HPDE6-E6E7 (cell line): ENCODE measurements at regions not wholly inside any gene's neighbourhood (a gene's known extent, or its start where the extent isn't known, plus 50 kb on each side); places are given as distances from the start of the nearest gene placed in this dataset.
"Not testable (repeated sequence)": the region's sequence is repeated elsewhere in the genome, so short reads cannot be mapped to it uniquely, and the experiment has no call there.

Experiments
- DNase-seq: peaks from one replicate; pipeline ENCODE4 v3.0.0; 2011; ENCODE audit warnings: missing footprints; ENCODE audit errors: extremely low spot score

DNA sequence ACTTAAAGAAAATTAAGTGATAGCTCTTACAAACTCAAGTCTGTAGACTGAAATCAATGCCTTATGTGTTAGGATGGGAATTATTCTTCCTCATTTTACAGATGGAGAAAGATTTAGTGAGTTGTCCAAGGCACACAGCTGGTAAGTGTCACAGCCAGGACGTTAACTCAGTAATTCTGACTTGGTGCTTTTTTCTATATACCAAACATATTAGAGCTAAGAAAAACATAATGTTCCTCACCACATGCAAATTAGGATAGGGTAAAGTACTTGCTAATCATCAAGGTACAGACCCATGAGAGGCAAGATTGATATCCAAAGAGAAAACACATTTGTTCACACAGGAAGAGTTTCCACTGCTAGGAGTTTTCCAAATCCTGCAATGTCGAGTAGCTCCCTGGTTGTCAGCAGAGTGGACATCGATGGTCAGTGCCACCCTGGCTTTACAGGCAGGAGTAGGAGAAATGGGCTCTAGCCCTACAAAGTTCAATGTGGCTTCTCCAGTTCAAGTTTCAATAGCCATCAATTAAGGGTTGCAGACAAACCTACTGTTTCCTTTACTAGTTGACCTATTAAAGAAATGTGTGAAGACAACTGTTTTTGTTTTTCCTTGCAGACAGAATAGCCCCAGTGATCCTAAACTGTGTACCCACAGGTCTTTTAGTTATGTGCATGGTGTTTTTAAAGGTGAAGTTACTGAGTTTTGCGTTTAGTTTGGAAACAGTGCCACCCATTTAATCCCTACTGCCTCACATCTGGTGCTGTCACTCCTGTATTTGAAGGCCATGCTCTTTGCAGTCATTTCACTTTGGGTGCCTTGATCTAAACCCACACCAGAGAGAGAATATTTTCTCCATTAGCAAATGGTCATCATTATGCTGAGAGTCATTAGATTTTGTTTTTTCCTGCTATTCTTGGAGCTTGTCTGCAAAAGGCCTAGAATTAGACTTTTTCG lies 460.8 kb upstream of the SMARCA2 start:
- DNase-seq: no peak

DNA sequence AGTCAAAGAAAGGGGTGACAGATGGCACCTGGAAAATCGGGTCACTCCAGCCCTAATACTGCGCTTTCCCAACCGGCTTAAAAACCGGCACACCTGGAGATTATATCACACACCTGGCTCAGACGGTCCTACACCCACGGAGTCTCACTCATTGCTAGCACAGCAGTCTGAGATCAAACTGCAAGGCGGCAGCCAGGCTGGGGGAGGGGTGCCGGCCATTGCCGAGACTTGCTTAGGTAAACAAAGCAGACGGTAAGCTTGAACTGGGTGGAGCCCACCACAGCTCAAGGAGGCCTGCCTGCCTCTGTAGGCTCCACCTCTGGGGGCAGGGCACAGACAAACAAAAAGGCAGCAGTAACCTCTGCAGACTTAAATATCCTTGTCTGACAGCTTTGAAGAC lies 456.5 kb upstream of the SMARCA2 start:
- DNase-seq: not testable (repeated sequence)

- no peak for DNase-seq
Measured at GRCh38 chr9:1575939-1576338, 439.2 kb upstream of the SMARCA2 start.

- no peak for DNase-seq
Measured at GRCh38 chr9:1580215-1580614, 434.9 kb upstream of the SMARCA2 start.

GRCh38 chr9:1581926-1582325 lies 433.2 kb upstream of the SMARCA2 start:
- no peak for DNase-seq

DNA sequence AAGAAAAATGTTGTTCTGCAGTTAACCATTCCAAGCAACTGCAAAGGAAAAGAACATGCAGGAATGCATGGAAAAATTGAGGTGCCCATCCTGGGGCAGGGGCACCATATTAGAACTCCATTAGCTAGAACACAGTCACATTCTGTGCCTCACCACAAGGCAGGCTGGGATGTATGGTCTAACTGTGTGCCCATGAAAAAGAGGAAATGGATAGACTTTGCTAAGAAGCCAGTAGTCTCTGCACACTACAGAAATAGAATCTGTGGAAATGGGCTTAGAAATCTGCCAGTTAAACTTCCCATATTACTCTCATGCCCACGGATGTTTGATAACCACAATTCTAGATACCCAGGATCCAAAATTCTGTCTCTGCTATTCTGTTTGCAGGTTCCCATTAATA lies 423.8 kb upstream of the SMARCA2 start:
- DNase-seq: no peak

DNA sequence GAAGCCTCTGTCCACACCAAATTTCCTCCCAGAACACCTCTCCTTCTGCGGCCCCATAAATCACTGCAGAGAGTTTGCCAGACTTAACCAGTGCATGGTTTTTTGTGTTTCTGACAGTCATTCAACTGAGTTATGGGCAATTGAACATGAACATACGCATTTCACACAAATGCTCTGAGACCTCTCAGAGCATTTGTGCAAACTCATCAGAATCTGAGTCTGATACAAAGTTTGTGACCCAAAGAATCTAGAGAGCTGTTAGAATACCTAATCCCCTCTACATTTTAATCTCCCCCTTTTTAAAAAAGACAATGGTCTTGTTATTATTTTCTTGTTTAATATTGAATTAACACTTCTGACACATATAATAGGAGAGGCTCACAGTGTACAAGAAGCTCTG lies 416.9 kb upstream of the SMARCA2 start:
- no peak for DNase-seq

DNA sequence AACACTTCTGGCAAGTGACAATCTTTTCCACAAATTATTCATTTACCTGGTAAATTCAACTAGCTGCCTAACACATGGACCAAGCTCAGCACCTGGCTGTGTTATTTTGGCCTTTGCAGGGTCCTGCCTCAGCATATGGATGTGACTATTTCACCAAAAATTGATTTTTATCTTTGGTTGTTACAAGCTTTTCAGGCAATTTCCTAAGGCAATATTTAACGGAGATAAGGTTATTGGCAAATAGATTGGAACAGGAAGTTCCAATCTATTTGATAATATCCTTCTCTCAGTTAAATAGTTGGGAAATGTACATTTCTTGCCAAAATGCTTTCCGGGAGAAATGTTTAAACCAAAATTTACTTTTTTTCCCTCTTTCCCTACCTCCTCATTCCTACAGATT lies 415.2 kb upstream of the SMARCA2 start:
- no peak for DNase-seq

DNA sequence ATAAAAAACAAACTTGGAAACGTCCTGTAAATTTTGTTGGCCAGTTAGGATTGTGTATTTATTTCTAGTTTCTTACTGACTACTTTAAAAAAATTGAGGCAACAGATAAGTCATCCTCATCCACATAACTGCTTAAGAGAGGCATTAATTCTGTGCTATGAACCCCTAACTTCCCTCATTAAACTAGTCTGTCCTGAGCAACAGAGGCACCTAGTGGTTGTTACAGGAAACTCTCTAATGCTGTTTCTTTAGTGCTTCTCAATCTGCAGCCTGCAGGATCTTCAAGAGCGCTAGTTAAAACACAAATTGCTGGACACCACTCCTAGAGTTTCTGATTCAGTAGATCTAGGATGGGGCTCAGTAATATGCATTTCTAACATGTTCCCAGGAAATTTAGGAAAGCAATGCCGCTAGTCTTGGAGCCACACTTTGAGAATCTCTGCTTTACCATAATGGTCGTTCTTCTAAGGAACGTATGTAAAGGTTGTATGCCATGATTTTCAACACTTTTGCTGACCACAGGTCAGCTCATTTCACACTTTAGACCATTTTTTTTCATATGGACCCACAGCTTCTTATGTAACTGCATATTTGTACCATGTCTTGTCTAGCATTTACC lies 410.1 kb upstream of the SMARCA2 start:
- peak; percentile 33 for DNase-seq

DNA sequence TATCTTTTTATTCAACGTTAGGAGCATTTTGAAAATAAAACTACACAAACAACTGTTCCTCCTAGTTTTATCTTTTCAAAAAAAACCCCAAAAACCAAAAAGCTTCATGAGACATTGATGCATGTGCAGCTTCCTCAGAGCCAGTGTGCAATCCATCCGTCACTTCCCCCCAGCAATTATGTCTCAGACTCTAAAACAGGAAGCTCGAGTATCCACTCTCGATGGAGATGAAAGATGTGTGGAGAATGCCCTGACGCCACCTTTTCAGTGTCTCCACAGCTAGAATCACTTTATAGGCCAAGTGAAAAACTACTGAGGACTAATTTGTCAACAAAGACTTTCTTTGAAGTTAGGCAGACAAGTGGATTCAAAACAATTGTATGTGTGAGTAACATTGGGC lies 408.9 kb upstream of the SMARCA2 start:
- DNase-seq: no peak

GRCh38 chr9:1612886-1613285 lies 402.3 kb upstream of the SMARCA2 start:
- no peak for DNase-seq

DNA sequence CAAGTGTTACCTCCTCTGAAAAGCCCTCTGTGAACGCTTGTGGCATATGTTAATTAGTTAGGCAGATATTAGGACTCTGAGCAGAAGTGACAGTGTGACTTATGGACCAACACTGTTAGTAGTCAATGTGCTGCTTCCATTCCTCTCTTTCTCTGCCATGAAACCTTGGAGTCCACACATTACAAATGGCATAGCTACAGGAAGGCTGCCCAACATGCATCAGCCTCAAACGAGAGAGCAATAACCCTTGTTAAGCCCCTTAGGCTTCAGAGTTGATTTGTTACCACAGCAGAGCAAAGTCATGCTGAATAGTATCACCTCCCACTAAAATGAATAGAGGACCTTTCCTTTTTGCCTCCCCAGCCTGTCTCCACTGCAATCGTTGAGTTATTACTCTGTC lies 397.7 kb upstream of the SMARCA2 start:
- no peak for DNase-seq

DNA sequence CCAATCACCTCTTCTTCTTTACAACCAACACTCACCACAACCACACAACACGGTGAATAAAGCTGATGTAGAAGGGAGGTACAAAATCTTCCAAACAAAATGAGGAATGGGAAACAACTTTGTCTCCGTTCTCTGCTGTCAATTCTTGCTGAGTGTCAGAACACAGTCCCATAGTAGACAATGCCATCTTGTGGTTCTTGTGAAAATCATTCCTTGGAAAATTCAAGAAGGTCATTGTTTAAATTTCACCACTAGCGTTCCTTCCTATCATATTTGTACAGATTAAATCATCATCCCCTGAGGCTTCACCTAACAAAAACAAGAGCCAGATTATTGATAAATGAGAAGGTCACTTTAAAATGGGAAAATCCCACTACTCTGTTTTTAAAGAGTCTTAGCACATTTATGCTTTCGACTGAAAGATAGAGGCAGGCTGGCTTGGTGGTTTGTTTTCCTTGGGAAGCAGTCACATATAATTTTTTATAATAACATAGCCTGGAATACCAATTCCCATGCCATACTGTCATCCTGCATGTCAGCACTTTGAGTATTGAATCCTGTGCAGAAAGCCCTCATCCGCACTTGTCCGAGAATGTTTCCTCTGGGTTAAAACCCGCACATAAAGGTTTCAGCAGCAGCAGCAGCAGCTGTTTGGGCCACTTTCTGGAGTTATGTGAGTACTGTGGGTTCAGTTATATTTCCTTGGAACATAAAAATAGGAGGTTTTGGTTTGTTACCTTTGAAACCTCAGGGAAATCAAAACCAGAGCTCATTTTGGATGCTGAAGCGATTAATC lies 395.0 kb upstream of the SMARCA2 start:
- peak; percentile 5 for DNase-seq

GRCh38 chr9:1637401-1637800 lies 377.7 kb upstream of the SMARCA2 start:
- DNase-seq: no peak

GRCh38 chr9:1639166-1639565 lies 376.0 kb upstream of the SMARCA2 start:
- DNase-seq: peak; percentile 33

GRCh38 chr9:1647776-1648175 lies 367.4 kb upstream of the SMARCA2 start:
- peak; percentile 13 for DNase-seq

GRCh38 chr9:1653282-1653681 lies 361.9 kb upstream of the SMARCA2 start:
- DNase-seq: no peak

- DNase-seq: no peak
Measured at GRCh38 chr9:1658661-1659362, 356.3 kb upstream of the SMARCA2 start.

- DNase-seq: no peak
Measured at GRCh38 chr9:1659363-1659690, 355.8 kb upstream of the SMARCA2 start.

DNA sequence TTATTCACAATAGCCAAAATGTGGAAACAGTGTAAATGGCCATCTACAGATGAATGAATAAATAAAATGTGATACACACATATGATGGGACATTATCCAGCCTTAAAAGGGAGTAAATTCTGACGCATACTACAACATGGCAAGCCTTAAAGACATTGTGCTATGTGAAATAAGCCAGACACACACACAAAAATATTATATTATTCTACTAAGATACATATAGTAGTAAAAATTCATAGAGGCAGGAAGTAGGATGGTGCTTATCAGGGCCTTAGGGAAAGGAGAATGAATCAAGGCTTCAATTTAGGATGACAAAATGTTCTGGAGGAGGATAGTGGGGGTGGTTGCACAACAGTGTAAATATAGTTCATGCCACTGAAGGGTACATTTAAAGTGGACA lies 346.7 kb upstream of the SMARCA2 start:
- DNase-seq: no peak

DNA sequence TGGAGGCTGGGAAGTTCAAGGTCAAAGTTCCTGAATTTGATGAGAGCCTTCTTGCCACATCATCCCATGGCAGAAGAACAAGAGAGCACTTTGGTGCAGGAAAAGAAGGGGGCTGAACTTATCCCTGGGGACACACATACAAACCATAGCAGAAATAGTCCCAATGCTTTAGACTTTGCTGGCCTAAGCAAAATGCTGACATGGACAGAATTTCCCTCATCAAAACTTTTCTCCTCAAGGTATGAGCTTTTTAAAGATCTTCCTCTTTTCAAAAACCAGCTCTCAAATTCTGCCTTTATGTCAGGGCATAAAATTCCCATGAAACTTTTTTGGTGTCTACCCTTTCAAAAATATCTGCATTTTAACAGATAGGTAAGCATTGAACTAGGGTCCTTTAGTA lies 341.8 kb upstream of the SMARCA2 start:
- DNase-seq: no peak

GRCh38 chr9:1676771-1677170 lies 338.4 kb upstream of the SMARCA2 start:
- no peak for DNase-seq
